RWPE1 (cell line): ENCODE measurements at regions not wholly inside any gene's neighbourhood (a gene's known extent, or its start where the extent isn't known, plus 50 kb on each side); places are given as distances from the start of the nearest gene placed in this dataset.

Experiments
- CTCF ChIA-PET: fragments of 350-600 bp; sonication (Branson Sonifier 250); formaldehyde crosslinking; extraction: SDS; loops from one replicate; lab custom pipeline; 2021; lab: Yijun Ruan, JAX
- POLR2A ChIA-PET: fragments of 400-600 bp; formaldehyde crosslinking; extraction: SDS; loops from one replicate; lab custom pipeline; 2020; ENCODE audit warnings: antibody characterized with exemption; ENCODE audit not compliant: low non-redundant PET; lab: Yijun Ruan, JAX
- DNase-seq: peaks from one replicate; pipeline ENCODE4 v3.0.0; 2012; ENCODE audit warnings: low spot score
- H3K27ac ChIP-seq: fragments of 450-650 bp; 2 replicates; pipeline ENCODE4 v1.5.1; 2017
- TF ChIP-seq, protein P1 (sequence below): fragments of 450-650 bp; conservative IDR thresholded peaks from 2 replicates; pipeline ENCODE4 v1.5.1; 2017; ENCODE audit warnings: low read depth, mild to moderate bottlenecking

DNA sequence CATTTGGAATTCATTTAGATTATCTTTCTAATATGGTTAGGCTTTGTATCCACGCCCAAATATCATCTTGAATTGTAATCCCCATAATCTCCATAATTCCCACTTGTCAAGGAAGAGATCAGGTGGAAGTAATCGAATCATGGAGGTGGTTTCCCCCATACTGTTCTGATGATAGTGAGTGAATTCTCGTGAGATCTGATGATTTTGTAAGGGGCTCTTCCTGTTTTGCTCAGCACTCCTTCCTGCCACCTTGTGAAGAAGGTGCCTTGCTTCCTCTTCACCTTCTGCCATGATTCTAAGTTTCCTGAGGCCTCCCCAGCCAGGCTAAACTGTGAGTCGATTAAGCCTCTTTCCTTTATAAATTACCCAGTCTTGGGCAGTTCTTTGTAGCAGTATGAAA, 527.5 kb upstream of the ARRDC3 start:
- DNase-seq = no peak
- CTCF ChIA-PET = no interaction called here
- POLR2A ChIA-PET = no interaction called here
- no peak overlapping the region for H3K27ac ChIP-seq
- TF ChIP-seq, protein P1, sequence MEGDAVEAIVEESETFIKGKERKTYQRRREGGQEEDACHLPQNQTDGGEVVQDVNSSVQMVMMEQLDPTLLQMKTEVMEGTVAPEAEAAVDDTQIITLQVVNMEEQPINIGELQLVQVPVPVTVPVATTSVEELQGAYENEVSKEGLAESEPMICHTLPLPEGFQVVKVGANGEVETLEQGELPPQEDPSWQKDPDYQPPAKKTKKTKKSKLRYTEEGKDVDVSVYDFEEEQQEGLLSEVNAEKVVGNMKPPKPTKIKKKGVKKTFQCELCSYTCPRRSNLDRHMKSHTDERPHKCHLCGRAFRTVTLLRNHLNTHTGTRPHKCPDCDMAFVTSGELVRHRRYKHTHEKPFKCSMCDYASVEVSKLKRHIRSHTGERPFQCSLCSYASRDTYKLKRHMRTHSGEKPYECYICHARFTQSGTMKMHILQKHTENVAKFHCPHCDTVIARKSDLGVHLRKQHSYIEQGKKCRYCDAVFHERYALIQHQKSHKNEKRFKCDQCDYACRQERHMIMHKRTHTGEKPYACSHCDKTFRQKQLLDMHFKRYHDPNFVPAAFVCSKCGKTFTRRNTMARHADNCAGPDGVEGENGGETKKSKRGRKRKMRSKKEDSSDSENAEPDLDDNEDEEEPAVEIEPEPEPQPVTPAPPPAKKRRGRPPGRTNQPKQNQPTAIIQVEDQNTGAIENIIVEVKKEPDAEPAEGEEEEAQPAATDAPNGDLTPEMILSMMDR = no peak

DNA sequence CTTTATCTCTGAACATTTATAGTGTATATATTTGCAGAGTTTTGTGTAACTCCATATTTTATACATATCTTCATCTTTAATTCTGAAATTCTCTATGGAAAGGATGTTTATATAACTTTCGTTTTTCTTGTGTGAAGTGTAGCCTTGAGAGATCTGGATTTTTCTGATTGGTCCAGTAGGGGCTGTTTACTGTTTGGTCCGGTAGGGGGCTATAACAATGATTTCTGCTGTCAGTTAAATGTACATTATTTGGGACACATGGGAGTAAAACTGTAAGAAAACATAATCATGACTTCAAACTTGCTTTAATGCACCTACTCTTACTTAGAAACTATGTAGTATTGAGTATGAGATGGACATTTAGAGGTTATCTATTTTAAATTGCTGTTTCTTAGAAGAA, 527.1 kb upstream of the ARRDC3 start:
- no peak for DNase-seq
- TF ChIP-seq, protein P1 = no peak
- H3K27ac ChIP-seq = no peak overlapping the region
- ChIA-PET POLR2A (no interaction called here), CTCF (no interaction called here)

DNA sequence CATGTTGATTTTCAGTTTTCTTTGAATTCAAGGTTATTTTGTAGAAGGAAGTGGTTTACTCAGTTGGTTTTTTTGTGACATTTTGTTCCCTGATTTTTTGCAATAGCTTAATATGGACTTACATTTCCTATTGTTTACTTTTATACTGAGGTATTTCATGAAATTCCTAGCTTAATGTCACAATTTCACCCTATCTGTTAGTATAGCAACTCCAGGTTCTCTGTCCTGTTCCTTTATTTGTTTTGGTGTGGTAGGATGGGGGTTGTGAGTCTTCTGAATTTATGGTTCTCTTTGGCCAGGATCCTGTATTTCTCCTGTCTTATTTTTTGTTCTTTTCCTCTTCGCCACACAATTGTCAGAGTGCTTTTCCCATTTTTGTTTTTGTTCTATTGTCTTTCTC, 523.4 kb upstream of the ARRDC3 start:
- TF ChIP-seq, protein P1 = no peak
- ChIA-PET CTCF (no interaction called here), POLR2A (no interaction called here)
- DNase-seq = no peak
- no peak overlapping the region for H3K27ac ChIP-seq

DNA sequence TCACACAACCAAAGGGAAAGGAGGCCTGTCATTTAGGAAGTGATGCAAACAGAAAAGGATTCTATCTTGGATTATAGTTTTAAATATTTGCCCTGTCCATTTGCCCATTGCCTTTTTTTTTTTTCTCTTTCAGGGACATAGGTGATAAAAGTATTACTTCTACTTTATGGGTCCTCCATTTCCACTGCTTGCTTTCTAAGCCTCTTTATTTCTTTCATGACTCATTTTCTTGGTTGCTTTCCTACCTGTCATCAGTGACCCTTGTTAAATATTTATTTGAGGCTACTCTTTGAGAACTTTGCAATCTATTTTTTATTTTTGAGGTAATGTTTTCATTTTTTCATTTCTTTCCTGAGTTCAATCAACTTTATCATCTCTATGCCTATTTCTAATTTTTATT, 522.9 kb upstream of the ARRDC3 start:
- H3K27ac ChIP-seq = no peak overlapping the region
- DNase-seq = no peak
- POLR2A ChIA-PET = no interaction called here
- TF ChIP-seq, protein P1 = no peak
- CTCF ChIA-PET = no interaction called here

DNA sequence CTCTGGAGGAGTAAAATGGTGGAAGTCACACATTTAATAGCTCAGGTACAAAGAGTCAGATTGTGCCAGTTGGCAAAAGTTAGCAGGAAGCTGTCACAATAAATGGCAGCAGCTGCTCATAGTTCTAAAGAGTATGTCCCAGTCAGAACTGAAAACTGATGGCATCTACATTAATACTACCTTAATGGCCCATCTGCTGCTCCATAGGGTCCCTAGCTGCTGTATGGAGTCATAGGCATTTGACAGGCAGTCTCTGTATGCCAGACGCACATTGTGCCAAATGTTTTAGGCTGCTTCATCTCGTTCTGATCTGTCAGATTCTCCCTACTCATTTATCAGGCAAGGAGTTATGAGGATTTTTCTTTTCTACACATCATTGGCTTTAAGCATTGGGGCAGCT, 515.8 kb upstream of the ARRDC3 start:
- ChIA-PET CTCF (interaction anchor here (0.6 kb wide), 1 partner anchor 139 kb away, joined by 3 read pairs; no protein-coding TSS in a partner anchor), POLR2A (no interaction called here)
- H3K27ac ChIP-seq = no peak overlapping the region
- no peak for DNase-seq
- TF ChIP-seq, protein P1 = no peak

DNA sequence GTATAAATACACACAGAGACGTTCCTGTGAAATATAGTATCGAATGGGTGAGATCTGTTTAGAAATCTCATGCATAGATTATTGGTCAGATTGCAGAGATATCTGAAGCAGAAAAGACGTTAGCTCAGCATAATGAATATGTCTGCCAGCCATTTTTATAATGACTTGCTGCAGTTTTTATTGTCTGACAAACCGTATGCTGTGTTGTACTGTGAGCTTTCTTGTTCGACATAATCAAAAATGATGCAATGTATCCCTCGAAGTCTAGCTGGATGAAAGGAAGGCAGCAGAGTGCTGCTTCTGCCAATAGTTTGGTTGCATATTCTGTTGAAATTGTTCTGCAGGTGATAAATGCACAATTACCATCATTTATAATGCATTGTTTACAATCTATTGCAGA, 514.9 kb upstream of the ARRDC3 start:
- ChIA-PET POLR2A (no interaction called here), CTCF (interaction anchor here (0.7 kb wide), 1 partner anchor 484 kb away, joined by 3 read pairs; no protein-coding TSS in a partner anchor)
- TF ChIP-seq, protein P1 = no peak
- no peak overlapping the region for H3K27ac ChIP-seq
- DNase-seq = no peak

DNA sequence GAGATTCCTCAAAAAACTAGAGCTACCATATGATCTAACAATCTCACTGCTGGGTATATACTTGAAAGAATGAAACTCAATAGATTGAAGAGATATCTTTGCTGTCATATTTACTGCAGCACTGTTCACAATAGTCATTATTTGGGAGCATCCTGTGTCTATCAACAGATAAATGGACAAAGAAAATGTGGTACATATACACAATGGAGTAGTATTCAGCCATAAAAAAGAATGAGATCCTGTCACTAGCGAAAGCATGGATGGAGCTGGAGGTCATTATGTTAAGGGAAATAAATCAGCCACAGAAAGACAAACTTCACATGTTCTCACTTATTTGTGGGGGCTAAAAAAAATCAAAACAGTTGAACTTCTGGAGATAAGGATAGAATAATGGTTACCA, 505.7 kb upstream of the ARRDC3 start:
- ChIA-PET POLR2A (no interaction called here), CTCF (interaction anchor here (0.6 kb wide), 1 partner anchor 42 kb away, joined by 7 read pairs; no protein-coding TSS in a partner anchor)
- TF ChIP-seq, protein P1 = no peak
- no peak for DNase-seq
- no peak overlapping the region for H3K27ac ChIP-seq
